ENCODE measurements at regions not wholly inside any gene's neighbourhood (a gene's known extent, or its start where the extent isn't known, plus 50 kb on each side); places are given as distances from the start of the nearest gene placed in this dataset.

- Histone ChIP-seq H3K9me3 (ENCODE audit: control insufficient read depth in 1 of 2, low read length in 2 of 2) (no peaks in the 10 kb centered on the region), H3K4me1 (ENCODE audit: control insufficient read depth in 1 of 2, insufficient read depth in 2 of 2, low read length in 2 of 2) (peaks cover 0 to 13% of the 10 kb centered on the region in 2 donors), H3K27me3 (ENCODE audit: low read depth, low read length) (no peaks in the 10 kb centered on the region), H3K4me3 (ENCODE audit: low read depth in 1 of 2, low read length in 2 of 2) (no peak overlapping the region), H3K27ac (ENCODE audit: low read length) (no peak overlapping the region), H3K36me3 (ENCODE audit: control insufficient read depth in 1 of 2, insufficient read depth in 2 of 2, low read length in 2 of 2) (no peaks in the 10 kb centered on the region)
Measured at GRCh38 chr10:78925800-78926319, 142.9 kb upstream of the ZMIZ1 start.

GRCh38 chr10:78927257-78927995 lies 141.3 kb upstream of the ZMIZ1 start:
- Histone ChIP-seq H3K36me3 (ENCODE audit: control insufficient read depth in 1 of 2, insufficient read depth in 2 of 2, low read length in 2 of 2) (no peaks in the 10 kb centered on the region), H3K4me1 (ENCODE audit: control insufficient read depth in 1 of 2, insufficient read depth in 2 of 2, low read length in 2 of 2) (peaks cover 0 to 15% of the 10 kb centered on the region in 2 donors), H3K9me3 (ENCODE audit: control insufficient read depth in 1 of 2, low read length in 2 of 2) (no peaks in the 10 kb centered on the region), H3K27me3 (ENCODE audit: low read depth, low read length) (no peaks in the 10 kb centered on the region), H3K27ac (ENCODE audit: low read length) (no peak overlapping the region), H3K4me3 (ENCODE audit: low read depth in 1 of 2, low read length in 2 of 2) (no peak overlapping the region)

- no peaks in the 10 kb centered on the region for H3K9me3 ChIP-seq (ENCODE audit: control insufficient read depth in 1 of 2, low read length in 2 of 2)
- H3K27ac ChIP-seq (ENCODE audit: low read length): no peak overlapping the region
- no peaks in the 10 kb centered on the region for H3K36me3 ChIP-seq (ENCODE audit: control insufficient read depth in 1 of 2, insufficient read depth in 2 of 2, low read length in 2 of 2)
- H3K4me1 ChIP-seq (ENCODE audit: control insufficient read depth in 1 of 2, insufficient read depth in 2 of 2, low read length in 2 of 2): peaks cover 0 to 14% of the 10 kb centered on the region in 2 donors
- H3K4me3 ChIP-seq (ENCODE audit: low read depth in 1 of 2, low read length in 2 of 2): no peak overlapping the region
- H3K27me3 ChIP-seq (ENCODE audit: low read depth, low read length): no peaks in the 10 kb centered on the region
Measured at GRCh38 chr10:78928330-78928729, 140.4 kb upstream of the ZMIZ1 start.

GRCh38 chr10:78929541-78929940 lies 139.2 kb upstream of the ZMIZ1 start:
- H3K27ac ChIP-seq (ENCODE audit: low read length): no peak overlapping the region
- no peaks in the 10 kb centered on the region for H3K36me3 ChIP-seq (ENCODE audit: control insufficient read depth in 1 of 2, insufficient read depth in 2 of 2, low read length in 2 of 2)
- peaks cover 0 to 3% of the 10 kb centered on the region in 2 donors for H3K4me1 ChIP-seq (ENCODE audit: control insufficient read depth in 1 of 2, insufficient read depth in 2 of 2, low read length in 2 of 2)
- H3K4me3 ChIP-seq (ENCODE audit: low read depth in 1 of 2, low read length in 2 of 2): no peak overlapping the region
- H3K27me3 ChIP-seq (ENCODE audit: low read depth, low read length): no peaks in the 10 kb centered on the region
- no peaks in the 10 kb centered on the region for H3K9me3 ChIP-seq (ENCODE audit: control insufficient read depth in 1 of 2, low read length in 2 of 2)

- Histone ChIP-seq H3K4me1 (ENCODE audit: control insufficient read depth in 1 of 2, insufficient read depth in 2 of 2, low read length in 2 of 2) (peaks cover 0 to 3% of the 10 kb centered on the region in 2 donors), H3K27ac (ENCODE audit: low read length) (no peak overlapping the region), H3K36me3 (ENCODE audit: control insufficient read depth in 1 of 2, insufficient read depth in 2 of 2, low read length in 2 of 2) (no peaks in the 10 kb centered on the region), H3K27me3 (ENCODE audit: low read depth, low read length) (no peaks in the 10 kb centered on the region), H3K4me3 (ENCODE audit: low read depth in 1 of 2, low read length in 2 of 2) (no peak overlapping the region), H3K9me3 (ENCODE audit: control insufficient read depth in 1 of 2, low read length in 2 of 2) (no peaks in the 10 kb centered on the region)
Measured at GRCh38 chr10:78931321-78932053, 137.3 kb upstream of the ZMIZ1 start.

- Histone ChIP-seq H3K36me3 (ENCODE audit: control insufficient read depth in 1 of 2, insufficient read depth in 2 of 2, low read length in 2 of 2) (no peaks in the 10 kb centered on the region), H3K9me3 (ENCODE audit: control insufficient read depth in 1 of 2, low read length in 2 of 2) (no peaks in the 10 kb centered on the region), H3K4me1 (ENCODE audit: control insufficient read depth in 1 of 2, insufficient read depth in 2 of 2, low read length in 2 of 2) (peaks cover 0 to 3% of the 10 kb centered on the region in 2 donors), H3K27ac (ENCODE audit: low read length) (no peak overlapping the region), H3K4me3 (ENCODE audit: low read depth in 1 of 2, low read length in 2 of 2) (no peak overlapping the region), H3K27me3 (ENCODE audit: low read depth, low read length) (no peaks in the 10 kb centered on the region)
Measured at GRCh38 chr10:78932054-78932386, 136.7 kb upstream of the ZMIZ1 start.

GRCh38 chr10:78932861-78933260 lies 135.9 kb upstream of the ZMIZ1 start:
- Histone ChIP-seq H3K4me1 (ENCODE audit: control insufficient read depth in 1 of 2, insufficient read depth in 2 of 2, low read length in 2 of 2) (peaks cover 0 to 3% of the 10 kb centered on the region in 2 donors), H3K27ac (ENCODE audit: low read length) (no peak overlapping the region), H3K36me3 (ENCODE audit: control insufficient read depth in 1 of 2, insufficient read depth in 2 of 2, low read length in 2 of 2) (no peaks in the 10 kb centered on the region), H3K4me3 (ENCODE audit: low read depth in 1 of 2, low read length in 2 of 2) (no peak overlapping the region), H3K9me3 (ENCODE audit: control insufficient read depth in 1 of 2, low read length in 2 of 2) (no peaks in the 10 kb centered on the region), H3K27me3 (ENCODE audit: low read depth, low read length) (no peaks in the 10 kb centered on the region)

- no peak overlapping the region for H3K4me3 ChIP-seq (ENCODE audit: low read depth in 1 of 2, low read length in 2 of 2)
- no peaks in the 10 kb centered on the region for H3K36me3 ChIP-seq (ENCODE audit: control insufficient read depth in 1 of 2, insufficient read depth in 2 of 2, low read length in 2 of 2)
- H3K9me3 ChIP-seq (ENCODE audit: control insufficient read depth in 1 of 2, low read length in 2 of 2): no peaks in the 10 kb centered on the region
- no peaks in the 10 kb centered on the region for H3K27me3 ChIP-seq (ENCODE audit: low read depth, low read length)
- H3K27ac ChIP-seq (ENCODE audit: low read length): no peak overlapping the region
- H3K4me1 ChIP-seq (ENCODE audit: control insufficient read depth in 1 of 2, insufficient read depth in 2 of 2, low read length in 2 of 2): peaks cover 0 to 3% of the 10 kb centered on the region in 2 donors
Measured at GRCh38 chr10:78933828-78934531, 134.8 kb upstream of the ZMIZ1 start.

- Histone ChIP-seq H3K27me3 (ENCODE audit: low read depth, low read length) (no peaks in the 10 kb centered on the region), H3K9me3 (ENCODE audit: control insufficient read depth in 1 of 2, low read length in 2 of 2) (no peaks in the 10 kb centered on the region), H3K4me3 (ENCODE audit: low read depth in 1 of 2, low read length in 2 of 2) (no peak overlapping the region), H3K27ac (ENCODE audit: low read length) (no peak overlapping the region), H3K36me3 (ENCODE audit: control insufficient read depth in 1 of 2, insufficient read depth in 2 of 2, low read length in 2 of 2) (no peaks in the 10 kb centered on the region), H3K4me1 (ENCODE audit: control insufficient read depth in 1 of 2, insufficient read depth in 2 of 2, low read length in 2 of 2) (peaks cover 0 to 3% of the 10 kb centered on the region in 2 donors)
Measured at GRCh38 chr10:78934532-78934898, 134.3 kb upstream of the ZMIZ1 start.

- Histone ChIP-seq H3K27me3 (ENCODE audit: low read depth, low read length) (no peaks in the 10 kb centered on the region), H3K4me1 (ENCODE audit: control insufficient read depth in 1 of 2, insufficient read depth in 2 of 2, low read length in 2 of 2) (peaks cover 0 to 3% of the 10 kb centered on the region in 2 donors), H3K27ac (ENCODE audit: low read length) (no peak overlapping the region), H3K9me3 (ENCODE audit: control insufficient read depth in 1 of 2, low read length in 2 of 2) (no peaks in the 10 kb centered on the region), H3K36me3 (ENCODE audit: control insufficient read depth in 1 of 2, insufficient read depth in 2 of 2, low read length in 2 of 2) (no peaks in the 10 kb centered on the region), H3K4me3 (ENCODE audit: low read depth in 1 of 2, low read length in 2 of 2) (no peak overlapping the region)
Measured at GRCh38 chr10:78934994-78935602, 133.7 kb upstream of the ZMIZ1 start.

Data from muscle layer of duodenum (tissue), 2 donors.